Stimulated activated CD4-positive, alpha-beta T cell treated with anti-CD3 and anti-CD28 coated beads, Interleukin-4, amount 100 ng/mL, for 24 hours (primary cell): ENCODE measurements at regions not wholly inside any gene's neighbourhood (a gene's known extent, or its start where the extent isn't known, plus 50 kb on each side); places are given as distances from the start of the nearest gene placed in this dataset.

Experiments used
- DNase-seq: peaks from one replicate; pipeline ENCODE4 v3.0.0-alpha.2; 2020

GRCh38 chr15:60215225-60215963, 182.4 kb downstream of the ANXA2 start:
- no peak for DNase-seq

GRCh38 chr15:60217161-60217560, 180.6 kb downstream of the ANXA2 start:
- DNase-seq, result no peak

GRCh38 chr15:60218256-60218655, 179.5 kb downstream of the ANXA2 start:
- DNase-seq, result no peak

GRCh38 chr15:60219866-60220265, 177.9 kb downstream of the ANXA2 start:
- no peak for DNase-seq

- DNase-seq, result no peak
Measured at GRCh38 chr15:60221356-60221755, 176.4 kb downstream of the ANXA2 start.

GRCh38 chr15:60222404-60222803, 175.4 kb downstream of the ANXA2 start:
- no peak for DNase-seq

GRCh38 chr15:60223176-60223575, 174.6 kb downstream of the ANXA2 start:
- no peak for DNase-seq

GRCh38 chr15:60226924-60227323, 170.9 kb downstream of the ANXA2 start:
- DNase-seq, result no peak

- no peak for DNase-seq
Measured at GRCh38 chr15:60228101-60228500, 169.7 kb downstream of the ANXA2 start.

- no peak for DNase-seq
Measured at GRCh38 chr15:60228619-60229018, 169.2 kb downstream of the ANXA2 start.

- no peak for DNase-seq
Measured at GRCh38 chr15:60235951-60236710, 161.7 kb downstream of the ANXA2 start.

- no peak for DNase-seq
Measured at GRCh38 chr15:60237446-60237845, 160.3 kb downstream of the ANXA2 start.

GRCh38 chr15:60243769-60244168, 154.0 kb downstream of the ANXA2 start:
- no peak for DNase-seq

GRCh38 chr15:60244813-60245212, 153.0 kb downstream of the ANXA2 start:
- DNase-seq, result no peak

- no peak for DNase-seq
Measured at GRCh38 chr15:60250316-60250715, 147.5 kb downstream of the ANXA2 start.

GRCh38 chr15:60251300-60252070, 146.3 kb downstream of the ANXA2 start:
- no peak for DNase-seq

- no peak for DNase-seq
Measured at GRCh38 chr15:60254416-60254815, 143.4 kb downstream of the ANXA2 start.

GRCh38 chr15:60255390-60255789, 142.4 kb downstream of the ANXA2 start:
- peak; percentile 36 for DNase-seq

GRCh38 chr15:60257591-60258159, 140.1 kb downstream of the ANXA2 start:
- no peak for DNase-seq

GRCh38 chr15:60259469-60259868, 138.3 kb downstream of the ANXA2 start:
- DNase-seq, result no peak

GRCh38 chr15:60264088-60264487, 133.7 kb downstream of the ANXA2 start:
- no peak for DNase-seq

GRCh38 chr15:60264566-60264965, 133.2 kb downstream of the ANXA2 start:
- DNase-seq, result no peak

- DNase-seq, result no peak
Measured at GRCh38 chr15:60265057-60265456, 132.7 kb downstream of the ANXA2 start.
